Stomach (tissue), 4 donors: ENCODE measurements at regions not wholly inside any gene's neighbourhood (a gene's known extent, or its start where the extent isn't known, plus 50 kb on each side); places are given as distances from the start of the nearest gene placed in this dataset.

ENCODE experiments used
- CTCF ChIP-seq, 7 experiments: fragments of 450-650 bp in 4 of 7; fragments of 200-600 bp in 3 of 7; sonication (generic) in 3 of 7; IDR thresholded peaks; one replicate each; pipeline ENCODE4 v1.5.1; 2016 to 2019; ENCODE audit warnings: antibody characterized with exemption in 7 of 7, control low read depth in 2 of 7, mild to moderate bottlenecking in 1 of 7
- POLR2A ChIP-seq, 4 donors: fragments of 450-650 bp; IDR thresholded peaks; one replicate each; pipeline ENCODE4 v1.6.1; 2016; ENCODE audit warnings: antibody characterized with exemption in 4 of 4, control low read depth in 2 of 4, mild to moderate bottlenecking in 1 of 4, moderate library complexity in 1 of 4
- POLR2AphosphoS5 ChIP-seq, 3 donors: sonication (generic); formaldehyde crosslinking; IDR thresholded peaks; one replicate each; pipeline ENCODE4 v1.6.1; 2016; ENCODE audit warnings: antibody characterized with exemption in 3 of 3

- TF ChIP-seq POLR2AphosphoS5 (IDR thresholded peaks at IDR 0.05) (no peak), CTCF (IDR thresholded peaks at IDR 0.05) (no peak), POLR2A (IDR thresholded peaks at IDR 0.05) (no peak)
Measured at GRCh38 chr6:9292975-9293374, 857.6 kb upstream of the SLC35B3 start.
